HPDE6-E6E7 (cell line): ENCODE measurements at regions not wholly inside any gene's neighbourhood (a gene's known extent, or its start where the extent isn't known, plus 50 kb on each side); places are given as distances from the start of the nearest gene placed in this dataset.
A peak's percentile ranks its signal among the peaks of the same experiment; 100 is the strongest.
"Not testable (repeated sequence)": the region's sequence is repeated elsewhere in the genome, so short reads cannot be mapped to it uniquely, and the experiment has no call there.

ENCODE experiments used
- DNase-seq: peaks from one replicate; pipeline ENCODE4 v3.0.0; 2011; ENCODE audit warnings: missing footprints; ENCODE audit errors: extremely low spot score

- DNase-seq = not testable (repeated sequence)
Measured at GRCh38 chr20:64327223-64327549, 71.6 kb downstream of the PCMTD2 start.

- not testable (repeated sequence) for DNase-seq
Measured at GRCh38 chr20:64327550-64328317, 72.2 kb downstream of the PCMTD2 start.

DNA sequence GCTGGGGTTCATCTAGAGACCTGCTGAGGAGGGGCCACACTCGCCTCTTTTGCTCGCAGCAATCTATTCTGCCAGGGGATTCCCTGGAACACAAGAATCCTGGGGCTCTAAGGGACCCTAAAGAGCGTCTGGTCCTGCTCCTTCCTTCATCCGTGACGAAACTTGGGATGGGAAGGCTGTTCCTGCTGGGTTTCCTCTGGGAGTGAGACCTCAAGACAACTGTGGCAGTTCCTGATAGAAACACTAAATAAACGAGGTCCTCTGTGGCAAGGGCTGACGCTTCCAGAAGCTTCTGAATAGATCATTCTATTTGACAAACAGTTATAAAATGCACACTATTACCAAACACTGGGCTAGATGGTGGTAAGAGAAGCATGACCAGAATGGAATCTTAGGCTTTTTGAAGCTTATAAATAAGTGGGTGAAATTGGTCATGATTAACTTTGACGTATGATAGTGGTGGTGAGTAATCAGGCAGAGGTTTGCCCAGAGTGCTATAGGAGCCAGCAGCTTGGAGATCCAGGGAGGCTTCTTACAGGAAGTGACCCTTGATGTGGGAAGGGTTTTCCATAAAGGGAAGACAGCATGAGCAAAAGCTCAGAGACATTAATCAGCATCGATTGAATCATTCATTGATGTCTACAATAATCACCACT is 73.2 kb downstream of the PCMTD2 start:
- peak; percentile 7 for DNase-seq

DNA sequence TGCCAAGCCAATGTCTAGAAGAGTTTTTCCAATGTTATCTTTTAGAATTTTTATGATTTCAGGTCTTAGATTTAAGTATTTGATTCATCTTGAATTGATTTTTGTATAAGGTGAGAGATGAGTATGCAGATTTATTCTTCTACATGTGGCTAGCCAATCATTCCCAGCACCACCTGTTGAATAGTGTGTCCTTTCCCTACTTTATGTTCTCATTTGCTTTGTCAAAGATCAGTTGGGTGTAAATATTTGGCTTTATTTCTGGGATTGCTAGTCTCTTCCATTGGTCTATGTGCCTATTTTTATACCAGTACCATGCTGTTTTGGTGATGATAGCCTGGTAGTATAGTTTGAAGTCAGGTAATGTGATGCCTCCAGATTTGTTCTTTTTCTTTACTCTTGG is 77.1 kb downstream of the PCMTD2 start:
- not testable (repeated sequence) for DNase-seq
